ENCODE measurements at regions not wholly inside any gene's neighbourhood (a gene's known extent, or its start where the extent isn't known, plus 50 kb on each side); places are given as distances from the start of the nearest gene placed in this dataset.

- peaks cover 9% of the 10 kb centered on the region for H3K4me1 Mint-ChIP-seq (ENCODE audit: unreplicated experiment)
- H3K36me3 Mint-ChIP-seq (ENCODE audit: low read depth, unreplicated experiment), result no peaks in the 10 kb centered on the region
- no peaks in the 10 kb centered on the region for H3K27me3 Mint-ChIP-seq (ENCODE audit: unreplicated experiment)
- no peak overlapping the region for H3K4me3 Mint-ChIP-seq (ENCODE audit: unreplicated experiment)
- H3K27ac Mint-ChIP-seq (ENCODE audit: unreplicated experiment), result no peak overlapping the region
- H3K9me3 Mint-ChIP-seq (ENCODE audit: unreplicated experiment), result no peaks in the 10 kb centered on the region
- no peak for DNase-seq (ENCODE audit: low spot score)
- TF ChIP-seq CTCF (IDR thresholded peaks at IDR 0.05; ENCODE audit: unreplicated experiment), result no peak
These were observed 114.5 kb downstream of the POSTN start for GRCh38 chr13:37484056-37484455.

- H3K4me1 Mint-ChIP-seq (ENCODE audit: unreplicated experiment), result peaks cover 7% of the 10 kb centered on the region
- no peak for DNase-seq (ENCODE audit: low spot score)
- H3K4me3 Mint-ChIP-seq (ENCODE audit: unreplicated experiment), result no peak overlapping the region
- no peak overlapping the region for H3K27ac Mint-ChIP-seq (ENCODE audit: unreplicated experiment)
- H3K9me3 Mint-ChIP-seq (ENCODE audit: unreplicated experiment), result no peaks in the 10 kb centered on the region
- no peaks in the 10 kb centered on the region for H3K27me3 Mint-ChIP-seq (ENCODE audit: unreplicated experiment)
- TF ChIP-seq CTCF (IDR thresholded peaks at IDR 0.05; ENCODE audit: unreplicated experiment), result no peak
- H3K36me3 Mint-ChIP-seq (ENCODE audit: low read depth, unreplicated experiment), result no peaks in the 10 kb centered on the region
These were observed 116.2 kb downstream of the POSTN start for GRCh38 chr13:37482331-37482730.

- no peak overlapping the region for H3K27ac Mint-ChIP-seq (ENCODE audit: unreplicated experiment)
- H3K9me3 Mint-ChIP-seq (ENCODE audit: unreplicated experiment), result no peaks in the 10 kb centered on the region
- H3K4me3 Mint-ChIP-seq (ENCODE audit: unreplicated experiment), result no peak overlapping the region
- TF ChIP-seq CTCF (IDR thresholded peaks at IDR 0.05; ENCODE audit: unreplicated experiment), result no peak
- no peaks in the 10 kb centered on the region for H3K36me3 Mint-ChIP-seq (ENCODE audit: low read depth, unreplicated experiment)
- DNase-seq (ENCODE audit: low spot score), result no peak
- H3K4me1 Mint-ChIP-seq (ENCODE audit: unreplicated experiment), result peaks cover 7% of the 10 kb centered on the region
- no peaks in the 10 kb centered on the region for H3K27me3 Mint-ChIP-seq (ENCODE audit: unreplicated experiment)
These were observed 116.7 kb downstream of the POSTN start for GRCh38 chr13:37481885-37482227.

- H3K27ac Mint-ChIP-seq (ENCODE audit: unreplicated experiment), result no peak overlapping the region
- no peaks in the 10 kb centered on the region for H3K27me3 Mint-ChIP-seq (ENCODE audit: unreplicated experiment)
- H3K9me3 Mint-ChIP-seq (ENCODE audit: unreplicated experiment), result no peaks in the 10 kb centered on the region
- no peak for TF ChIP-seq CTCF (IDR thresholded peaks at IDR 0.05; ENCODE audit: unreplicated experiment)
- H3K4me3 Mint-ChIP-seq (ENCODE audit: unreplicated experiment), result no peak overlapping the region
- no peaks in the 10 kb centered on the region for H3K36me3 Mint-ChIP-seq (ENCODE audit: low read depth, unreplicated experiment)
- peaks cover 7% of the 10 kb centered on the region for H3K4me1 Mint-ChIP-seq (ENCODE audit: unreplicated experiment)
- DNase-seq (ENCODE audit: low spot score), result no peak
These were observed 117.3 kb downstream of the POSTN start for GRCh38 chr13:37481011-37481884.

GRCh38 chr13:37479916-37480315, 118.7 kb downstream of the POSTN start:
- Mint-ChIP-seq H3K4me1 (ENCODE audit: unreplicated experiment) (peaks cover 11% of the 10 kb centered on the region), H3K36me3 (ENCODE audit: low read depth, unreplicated experiment) (no peaks in the 10 kb centered on the region), H3K27ac (ENCODE audit: unreplicated experiment) (no peak overlapping the region), H3K9me3 (ENCODE audit: unreplicated experiment) (no peaks in the 10 kb centered on the region), H3K4me3 (ENCODE audit: unreplicated experiment) (no peak overlapping the region), H3K27me3 (ENCODE audit: unreplicated experiment) (no peaks in the 10 kb centered on the region)
- no peak for DNase-seq (ENCODE audit: low spot score)
- TF ChIP-seq CTCF (IDR thresholded peaks at IDR 0.05; ENCODE audit: unreplicated experiment), result no peak

Data from endothelial cell (in vitro differentiated cells).